SKM-1 (cell line): ENCODE measurements at regions not wholly inside any gene's neighbourhood (a gene's known extent, or its start where the extent isn't known, plus 50 kb on each side); places are given as distances from the start of the nearest gene placed in this dataset.
"Not testable (repeated sequence)": the region's sequence is repeated elsewhere in the genome, so short reads cannot be mapped to it uniquely, and the experiment has no call there.

Experiments used
- DNase-seq: peaks from one replicate; lab custom pipeline; 2025; ENCODE audit not compliant: unreplicated experiment; lab: John Stamatoyannopoulos, UW

- DNase-seq, result no peak
Observed at GRCh38 chr12:116429826-116430360, 129.3 kb upstream of the MAP1LC3B2 start.

GRCh38 chr12:116430911-116431565 is 128.1 kb upstream of the MAP1LC3B2 start:
- no peak for DNase-seq

- DNase-seq, result no peak
Observed at GRCh38 chr12:116431677-116432300, 127.4 kb upstream of the MAP1LC3B2 start.

- no peak for DNase-seq
Observed at GRCh38 chr12:116432314-116432750, 126.8 kb upstream of the MAP1LC3B2 start.

- no peak for DNase-seq
Observed at GRCh38 chr12:116433249-116433648, 125.9 kb upstream of the MAP1LC3B2 start.

GRCh38 chr12:116434155-116435011 is 124.8 kb upstream of the MAP1LC3B2 start:
- no peak for DNase-seq

- DNase-seq, result no peak
Observed at GRCh38 chr12:116435984-116436383, 123.2 kb upstream of the MAP1LC3B2 start.

- no peak for DNase-seq
Observed at GRCh38 chr12:116436561-116437249, 122.5 kb upstream of the MAP1LC3B2 start.

- no peak for DNase-seq
Observed at GRCh38 chr12:116441292-116441691, 117.9 kb upstream of the MAP1LC3B2 start.

GRCh38 chr12:116442304-116442703 is 116.9 kb upstream of the MAP1LC3B2 start:
- no peak for DNase-seq

GRCh38 chr12:116442946-116443345 is 116.2 kb upstream of the MAP1LC3B2 start:
- DNase-seq, result no peak

- no peak for DNase-seq
Observed at GRCh38 chr12:116443821-116444589, 115.2 kb upstream of the MAP1LC3B2 start.

GRCh38 chr12:116444590-116444943 is 114.6 kb upstream of the MAP1LC3B2 start:
- no peak for DNase-seq

GRCh38 chr12:116448165-116448739 is 110.9 kb upstream of the MAP1LC3B2 start:
- DNase-seq, result no peak

- DNase-seq, result no peak
Observed at GRCh38 chr12:116450406-116450910, 108.7 kb upstream of the MAP1LC3B2 start.

- not testable (repeated sequence) for DNase-seq
Observed at GRCh38 chr12:116452975-116453374, 106.2 kb upstream of the MAP1LC3B2 start.

- DNase-seq, result no peak
Observed at GRCh38 chr12:116453631-116454030, 105.5 kb upstream of the MAP1LC3B2 start.

- DNase-seq, result no peak
Observed at GRCh38 chr12:116454076-116454475, 105.1 kb upstream of the MAP1LC3B2 start.

- DNase-seq, result no peak
Observed at GRCh38 chr12:116454950-116455447, 104.2 kb upstream of the MAP1LC3B2 start.
